Amygdala (tissue), 56 donors: ENCODE measurements at regions not wholly inside any gene's neighbourhood (a gene's known extent, or its start where the extent isn't known, plus 50 kb on each side); places are given as distances from the start of the nearest gene placed in this dataset.
"Not testable (repeated sequence)": the region's sequence is repeated elsewhere in the genome, so short reads cannot be mapped to it uniquely, and the experiment has no call there.

Experiments
- DNase-seq, 56 donors: peaks; one replicate each; lab custom pipeline; 2025; lab: John Stamatoyannopoulos, UW

- no peak for DNase-seq
Observed at GRCh38 chr13:30816736-30817135, 81.4 kb downstream of the ALOX5AP start.

GRCh38 chr13:30818323-30818960, 83.1 kb downstream of the ALOX5AP start:
- DNase-seq, result no peak

- DNase-seq, result no peak
Observed at GRCh38 chr13:30819136-30819888, 84.0 kb downstream of the ALOX5AP start.

GRCh38 chr13:30821421-30821820, 84.7 kb upstream of the MEDAG start:
- no peak for DNase-seq

- DNase-seq, result no peak
Observed at GRCh38 chr13:30824651-30825050, 81.4 kb upstream of the MEDAG start.

- no peak for DNase-seq
Observed at GRCh38 chr13:30826911-30827577, 79.0 kb upstream of the MEDAG start.

GRCh38 chr13:30827578-30827925, 78.5 kb upstream of the MEDAG start:
- DNase-seq, result no peak

GRCh38 chr13:30829145-30829832, 76.8 kb upstream of the MEDAG start:
- no peak for DNase-seq

- no peak for DNase-seq
Observed at GRCh38 chr13:30829833-30830637, 76.0 kb upstream of the MEDAG start.

- no peak for DNase-seq
Observed at GRCh38 chr13:30830638-30830965, 75.5 kb upstream of the MEDAG start.

- no peak for DNase-seq
Observed at GRCh38 chr13:30831515-30831914, 74.6 kb upstream of the MEDAG start.

- DNase-seq, result peak in 1 of 56 donors; percentile 22
Observed at GRCh38 chr13:30832377-30832776, 73.7 kb upstream of the MEDAG start.

- peak in 9 of 56 donors; percentile 5 to 45 (median 23) for DNase-seq
Observed at GRCh38 chr13:30832845-30833332, 73.2 kb upstream of the MEDAG start.

GRCh38 chr13:30835442-30835841, 70.6 kb upstream of the MEDAG start:
- DNase-seq, result no peak

GRCh38 chr13:30837227-30838159, 68.6 kb upstream of the MEDAG start:
- DNase-seq, result no peak

GRCh38 chr13:30839636-30840035, 66.4 kb upstream of the MEDAG start:
- DNase-seq, result not testable (repeated sequence)

- no peak for DNase-seq
Observed at GRCh38 chr13:30840515-30840914, 65.6 kb upstream of the MEDAG start.

GRCh38 chr13:30841154-30841553, 64.9 kb upstream of the MEDAG start:
- no peak for DNase-seq

GRCh38 chr13:30843548-30843947, 62.5 kb upstream of the MEDAG start:
- no peak for DNase-seq
